ENCODE measurements at regions not wholly inside any gene's neighbourhood (a gene's known extent, or its start where the extent isn't known, plus 50 kb on each side); places are given as distances from the start of the nearest gene placed in this dataset.

GRCh38 chr17:73936908-73937627, 266.4 kb upstream of the RPL38 start:
- DNase-seq = no peak

GRCh38 chr17:73938706-73939105, 264.8 kb upstream of the RPL38 start:
- no peak for DNase-seq

GRCh38 chr17:73939806-73940205, 263.7 kb upstream of the RPL38 start:
- no peak for DNase-seq

GRCh38 chr17:73940511-73940910, 263.0 kb upstream of the RPL38 start:
- no peak for DNase-seq

GRCh38 chr17:73941919-73942530, 261.5 kb upstream of the RPL38 start:
- no peak for DNase-seq

- no peak for DNase-seq
These were observed 260.6 kb upstream of the RPL38 start for GRCh38 chr17:73942703-73943415.

GRCh38 chr17:73943416-73944110, 259.9 kb upstream of the RPL38 start:
- DNase-seq = no peak

- DNase-seq = no peak
These were observed 259.1 kb upstream of the RPL38 start for GRCh38 chr17:73944366-73944765.

- no peak for DNase-seq
These were observed 256.1 kb upstream of the RPL38 start for GRCh38 chr17:73947281-73947965.

GRCh38 chr17:73947966-73948355, 255.5 kb upstream of the RPL38 start:
- DNase-seq = no peak

- DNase-seq = no peak
These were observed 253.4 kb upstream of the RPL38 start for GRCh38 chr17:73949903-73950592.

- DNase-seq = no peak
These were observed 252.9 kb upstream of the RPL38 start for GRCh38 chr17:73950593-73950914.

- DNase-seq = no peak
These were observed 251.4 kb upstream of the RPL38 start for GRCh38 chr17:73952082-73952479.

- DNase-seq = peak; percentile 28
These were observed 250.8 kb upstream of the RPL38 start for GRCh38 chr17:73952480-73953205.

- DNase-seq = no peak
These were observed 250.1 kb upstream of the RPL38 start for GRCh38 chr17:73953206-73954033.

GRCh38 chr17:73954951-73955350, 248.5 kb upstream of the RPL38 start:
- DNase-seq = no peak

GRCh38 chr17:73955616-73956015, 247.9 kb upstream of the RPL38 start:
- no peak for DNase-seq

GRCh38 chr17:73956169-73956568, 247.3 kb upstream of the RPL38 start:
- DNase-seq = no peak

GRCh38 chr17:73956595-73957465, 246.6 kb upstream of the RPL38 start:
- peak; percentile 46 for DNase-seq

GRCh38 chr17:73957564-73957963, 245.9 kb upstream of the RPL38 start:
- DNase-seq = no peak

Measured in stimulated activated CD4-positive, alpha-beta T cell treated with anti-CD3 and anti-CD28 coated beads, Interleukin-1b, Interleukin-23, amount 100 ng/mL, for 48 hours (primary cell).